DOHH2 (cell line): ENCODE measurements at regions not wholly inside any gene's neighbourhood (a gene's known extent, or its start where the extent isn't known, plus 50 kb on each side); places are given as distances from the start of the nearest gene placed in this dataset.

ENCODE experiments used
- H3F3A ChIP-seq: fragments of 200-600 bp; sonication (generic), shearing (Covaris generic); 2 replicates; pipeline ENCODE4 v1.6.0; 2016; ENCODE audit warnings: antibody characterized with exemption, mild to moderate bottlenecking; ENCODE audit not compliant: control insufficient read depth, insufficient read depth
- H3K27ac ChIP-seq: fragments of 200-600 bp; sonication (generic); 2 replicates; pipeline ENCODE4 v1.5.1; 2014; ENCODE audit warnings: low read depth, mild to moderate bottlenecking, low read length, moderate library complexity
- H3K27me3 ChIP-seq: fragments of 200-600 bp; sonication (generic); 2 replicates; pipeline ENCODE4 v1.6.1; 2014; ENCODE audit warnings: mild to moderate bottlenecking, low read length, mixed read lengths; ENCODE audit not compliant: control insufficient read depth
- H3K36me3 ChIP-seq: fragments of 200-600 bp; sonication (generic); 2 replicates; pipeline ENCODE4 v1.6.1; 2014; ENCODE audit warnings: mild to moderate bottlenecking, low read length, moderate library complexity, mixed read lengths; ENCODE audit not compliant: control insufficient read depth
- H3K4me1 ChIP-seq: fragments of 200-600 bp; sonication (generic); 2 replicates; pipeline ENCODE4 v1.6.1; 2014; ENCODE audit warnings: mild to moderate bottlenecking, low read length, mixed read lengths; ENCODE audit not compliant: control insufficient read depth
- H3K4me2 ChIP-seq: fragments of 200-600 bp; sonication (generic); 2 replicates; pipeline ENCODE4 v1.6.0; 2014; ENCODE audit warnings: mild to moderate bottlenecking, low read length, moderate library complexity
- H3K4me3 ChIP-seq: fragments of 200-600 bp; sonication (generic); 2 replicates; pipeline ENCODE4 v1.5.1; 2014; ENCODE audit warnings: mild to moderate bottlenecking, low read length, mixed read lengths
- H3K79me2 ChIP-seq: fragments of 200-600 bp; sonication (generic); 2 replicates; pipeline ENCODE4 v1.6.1; 2014; ENCODE audit warnings: mild to moderate bottlenecking, low read length, mixed read lengths; ENCODE audit not compliant: control insufficient read depth
- H3K9me2 ChIP-seq: fragments of 200-600 bp; sonication (generic); replicated peaks from 2 replicates; pipeline ENCODE4 v1.6.1; 2014; ENCODE audit warnings: mild to moderate bottlenecking, low read length, mixed read lengths; ENCODE audit not compliant: control insufficient read depth
- H3K9me3 ChIP-seq: fragments of 200-600 bp; sonication (generic); 2 replicates; pipeline ENCODE4 v1.6.1; 2014; ENCODE audit warnings: antibody characterized with exemption, low read length, mixed read lengths; ENCODE audit not compliant: control insufficient read depth, insufficient read depth
- H4K20me1 ChIP-seq: fragments of 200-600 bp; sonication (generic); 2 replicates; pipeline ENCODE4 v1.6.0; 2014; ENCODE audit warnings: low read depth, mild to moderate bottlenecking, antibody characterized with exemption, low read length, moderate library complexity; ENCODE audit not compliant: control insufficient read depth, insufficient read depth
- CTCF ChIP-seq: fragments of 200-600 bp; sonication (generic); IDR thresholded peaks from one replicate; pipeline ENCODE4 v1.5.1; 2014; ENCODE audit warnings: antibody characterized with exemption, mild to moderate bottlenecking, low read depth, low read length; ENCODE audit not compliant: poor library complexity, severe bottlenecking
- EZH2phosphoT487 ChIP-seq: fragments of 200-600 bp; sonication (generic); IDR thresholded peaks from 2 replicates; pipeline ENCODE4 v1.6.1; 2017; ENCODE audit warnings: borderline replicate concordance, mild to moderate bottlenecking, antibody characterized with exemption, low read length, moderate library complexity, mixed read lengths

- no peaks in the 10 kb centered on the region for H3K4me1 ChIP-seq
- no peaks in the 10 kb centered on the region for H3K79me2 ChIP-seq
- TF ChIP-seq EZH2phosphoT487 (no peak), CTCF (no peak)
- no peak overlapping the region for H3K27ac ChIP-seq
- no peaks in the 10 kb centered on the region for H3K9me2 ChIP-seq
- no peaks in the 10 kb centered on the region for H3K36me3 ChIP-seq
- H3K4me3 ChIP-seq, result no peak overlapping the region
- no peaks in the 10 kb centered on the region for H3K9me3 ChIP-seq
- no peak overlapping the region for H3K4me2 ChIP-seq
- H3K27me3 ChIP-seq, result no peaks in the 10 kb centered on the region
- no peaks in the 10 kb centered on the region for H3F3A ChIP-seq
- H4K20me1 ChIP-seq, result no peaks in the 10 kb centered on the region
These were observed 118.9 kb downstream of the TMEM18 start for GRCh38 chr2:558302-558642.

GRCh38 chr2:557635-558301 lies 119.4 kb downstream of the TMEM18 start:
- no peaks in the 10 kb centered on the region for H3K9me3 ChIP-seq
- H3K4me2 ChIP-seq, result no peak overlapping the region
- no peaks in the 10 kb centered on the region for H3K9me2 ChIP-seq
- H4K20me1 ChIP-seq, result no peaks in the 10 kb centered on the region
- no peaks in the 10 kb centered on the region for H3F3A ChIP-seq
- H3K4me3 ChIP-seq, result no peak overlapping the region
- no peaks in the 10 kb centered on the region for H3K4me1 ChIP-seq
- no peaks in the 10 kb centered on the region for H3K79me2 ChIP-seq
- no peaks in the 10 kb centered on the region for H3K27me3 ChIP-seq
- no peak overlapping the region for H3K27ac ChIP-seq
- TF ChIP-seq EZH2phosphoT487 (no peak), CTCF (no peak)
- no peaks in the 10 kb centered on the region for H3K36me3 ChIP-seq

- no peaks in the 10 kb centered on the region for H3K27me3 ChIP-seq
These were observed 120.7 kb downstream of the TMEM18 start for GRCh38 chr2:556485-556884.

More at GRCh38 chr2:556485-556884, 120.7 kb downstream of the TMEM18 start:
- no peak overlapping the region for H3K4me3 ChIP-seq
- no peak overlapping the region for H3K4me2 ChIP-seq
- H3K9me3 ChIP-seq, result no peaks in the 10 kb centered on the region
- no peak overlapping the region for H3K27ac ChIP-seq
- no peaks in the 10 kb centered on the region for H3K4me1 ChIP-seq
- no peaks in the 10 kb centered on the region for H3F3A ChIP-seq
- TF ChIP-seq EZH2phosphoT487 (no peak), CTCF (no peak)
- H3K79me2 ChIP-seq, result no peaks in the 10 kb centered on the region
- H4K20me1 ChIP-seq, result no peaks in the 10 kb centered on the region
- H3K9me2 ChIP-seq, result no peaks in the 10 kb centered on the region
- H3K36me3 ChIP-seq, result no peaks in the 10 kb centered on the region
